ENCODE measurements at regions not wholly inside any gene's neighbourhood (a gene's known extent, or its start where the extent isn't known, plus 50 kb on each side); places are given as distances from the start of the nearest gene placed in this dataset.

GRCh38 chr5:87650284-87650683 is 237.6 kb upstream of the CCNH start:
- Histone ChIP-seq H3K4me3 (no peak overlapping the region), H3K27ac (no peak overlapping the region)
- no peak for TF ChIP-seq CTCF (IDR thresholded peaks at IDR 0.05)
- DNase-seq (ENCODE audit: low spot score), result no peak

- DNase-seq (ENCODE audit: low spot score), result no peak
- Histone ChIP-seq H3K27ac (no peak overlapping the region), H3K4me3 (no peak overlapping the region)
- no peak for TF ChIP-seq CTCF (IDR thresholded peaks at IDR 0.05)
Observed at GRCh38 chr5:87649455-87649854, 236.7 kb upstream of the CCNH start.

- DNase-seq (ENCODE audit: low spot score), result no peak
- no peak overlapping the region for H3K4me3 ChIP-seq
- no peak overlapping the region for H3K27ac ChIP-seq
- no peak for TF ChIP-seq CTCF (IDR thresholded peaks at IDR 0.05)
Observed at GRCh38 chr5:87645224-87645623, 232.5 kb upstream of the CCNH start.

- no peak for TF ChIP-seq CTCF (IDR thresholded peaks at IDR 0.05)
Observed at GRCh38 chr5:87640902-87641301, 228.2 kb upstream of the CCNH start.

GRCh38 chr5:87627363-87627762 is 214.6 kb upstream of the CCNH start:
- DNase-seq (ENCODE audit: low spot score), result no peak
- H3K27ac ChIP-seq, result no peak overlapping the region
- H3K4me3 ChIP-seq, result no peak overlapping the region
- TF ChIP-seq CTCF (IDR thresholded peaks at IDR 0.05), result no peak

More at GRCh38 chr5:87640902-87641301, 228.2 kb upstream of the CCNH start:
- no peak for DNase-seq (ENCODE audit: low spot score)
- no peak overlapping the region for H3K4me3 ChIP-seq
- no peak overlapping the region for H3K27ac ChIP-seq

- H3K27ac ChIP-seq, result no peak overlapping the region
- no peak for TF ChIP-seq CTCF (IDR thresholded peaks at IDR 0.05)
- no peak for DNase-seq (ENCODE audit: low spot score)
- H3K4me3 ChIP-seq, result no peak overlapping the region
Observed at GRCh38 chr5:87608385-87608784, 195.7 kb upstream of the CCNH start.

GRCh38 chr5:87605663-87606062 is 192.9 kb upstream of the CCNH start:
- no peak for TF ChIP-seq CTCF (IDR thresholded peaks at IDR 0.05)
- no peak overlapping the region for H3K27ac ChIP-seq
- DNase-seq (ENCODE audit: low spot score), result no peak
- H3K4me3 ChIP-seq, result no peak overlapping the region
